ENCODE measurements at regions not wholly inside any gene's neighbourhood (a gene's known extent, or its start where the extent isn't known, plus 50 kb on each side); places are given as distances from the start of the nearest gene placed in this dataset.
A peak's percentile ranks its signal among the peaks of the same experiment; 100 is the strongest.
"Not testable (repeated sequence)": the region's sequence is repeated elsewhere in the genome, so short reads cannot be mapped to it uniquely, and the experiment has no call there.

DNA sequence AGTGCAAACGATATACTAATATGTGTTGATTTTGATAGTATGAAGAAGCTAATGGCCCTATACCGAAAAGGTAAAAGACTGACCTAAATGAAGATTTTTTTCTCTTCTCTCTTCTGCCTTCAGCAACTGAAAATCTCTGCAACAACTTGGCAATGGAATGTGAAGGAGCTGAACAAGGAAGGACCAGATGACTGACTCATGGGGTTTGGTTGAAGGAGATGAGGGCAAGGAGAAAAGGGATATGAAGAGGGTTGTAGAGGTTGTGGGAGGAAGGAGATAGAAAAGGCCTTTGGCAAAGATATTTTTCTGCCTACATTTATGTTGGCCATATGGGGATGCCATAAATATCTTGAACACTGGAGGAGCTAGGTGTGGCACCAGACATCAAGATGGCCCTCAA is 129.7 kb upstream of the CHD1 start:
- peaks cover 7% of the 10 kb centered on the region for H3K4me1 Mint-ChIP-seq
- H3K27me3 Mint-ChIP-seq = no peaks in the 10 kb centered on the region
- no peak overlapping the region for H3K27ac Mint-ChIP-seq
- no peak overlapping the region for H3K4me3 Mint-ChIP-seq
- no peaks in the 10 kb centered on the region for H3K36me3 Mint-ChIP-seq
- H3K9me3 Mint-ChIP-seq = no peaks in the 10 kb centered on the region

GRCh38 chr5:99054972-99055371 is 126.2 kb upstream of the CHD1 start:
- Mint-ChIP-seq H3K4me1 (peaks cover 8% of the 10 kb centered on the region), H3K36me3 (no peaks in the 10 kb centered on the region), H3K27me3 (no peaks in the 10 kb centered on the region), H3K9me3 (no peaks in the 10 kb centered on the region), H3K27ac (no peak overlapping the region), H3K4me3 (no peak overlapping the region)

DNA sequence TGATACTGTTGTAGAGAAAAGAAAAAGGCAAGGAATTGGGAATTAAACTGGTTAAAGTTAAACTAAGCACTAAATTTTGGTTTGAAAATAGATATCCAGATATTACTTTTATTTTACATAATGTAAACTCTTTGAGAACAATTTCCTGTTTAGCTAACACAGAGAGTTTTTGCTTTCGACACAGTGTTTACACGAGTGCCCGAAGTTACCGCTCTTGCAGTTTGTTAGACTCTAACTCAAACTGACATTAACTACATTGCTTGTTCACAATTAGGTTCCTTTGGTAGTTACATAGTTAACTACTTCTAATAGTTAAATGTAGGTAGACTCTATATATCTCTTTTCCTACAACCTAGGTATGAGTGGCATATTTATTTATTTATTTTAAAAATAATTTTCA is 117.1 kb upstream of the CHD1 start:
- H3K27ac Mint-ChIP-seq = no peak overlapping the region
- no peaks in the 10 kb centered on the region for H3K27me3 Mint-ChIP-seq
- H3K4me3 Mint-ChIP-seq = no peak overlapping the region
- H3K36me3 Mint-ChIP-seq = peaks cover 12% of the 10 kb centered on the region
- peaks cover 9% of the 10 kb centered on the region for H3K4me1 Mint-ChIP-seq
- H3K9me3 Mint-ChIP-seq = no peaks in the 10 kb centered on the region

GRCh38 chr5:99043257-99043656 is 114.5 kb upstream of the CHD1 start:
- Mint-ChIP-seq H3K4me1 (peaks cover 23% of the 10 kb centered on the region), H3K36me3 (peaks cover 32% of the 10 kb centered on the region), H3K9me3 (peaks cover 15% of the 10 kb centered on the region)
- H3K4me3 Mint-ChIP-seq, H3K27me3 Mint-ChIP-seq, H3K27ac Mint-ChIP-seq: not testable (repeated sequence)

GRCh38 chr5:99037668-99038067 is 108.9 kb upstream of the CHD1 start:
- Mint-ChIP-seq H3K4me1 (peaks cover 61% of the 10 kb centered on the region), H3K4me3 (no peak overlapping the region), H3K36me3 (peaks cover 43% of the 10 kb centered on the region), H3K27ac (no peak overlapping the region), H3K27me3 (no peaks in the 10 kb centered on the region), H3K9me3 (peaks cover 22% of the 10 kb centered on the region)

- no peaks in the 10 kb centered on the region for H3K27me3 Mint-ChIP-seq
- H3K27ac Mint-ChIP-seq = peak overlapping the region; percentile 67
- peaks cover 22% of the 10 kb centered on the region for H3K9me3 Mint-ChIP-seq
- peaks cover 75% of the 10 kb centered on the region for H3K4me1 Mint-ChIP-seq
- H3K36me3 Mint-ChIP-seq = peaks cover 31% of the 10 kb centered on the region
- H3K4me3 Mint-ChIP-seq = no peak overlapping the region
Observed at GRCh38 chr5:99035942-99036341, 107.1 kb upstream of the CHD1 start.

DNA sequence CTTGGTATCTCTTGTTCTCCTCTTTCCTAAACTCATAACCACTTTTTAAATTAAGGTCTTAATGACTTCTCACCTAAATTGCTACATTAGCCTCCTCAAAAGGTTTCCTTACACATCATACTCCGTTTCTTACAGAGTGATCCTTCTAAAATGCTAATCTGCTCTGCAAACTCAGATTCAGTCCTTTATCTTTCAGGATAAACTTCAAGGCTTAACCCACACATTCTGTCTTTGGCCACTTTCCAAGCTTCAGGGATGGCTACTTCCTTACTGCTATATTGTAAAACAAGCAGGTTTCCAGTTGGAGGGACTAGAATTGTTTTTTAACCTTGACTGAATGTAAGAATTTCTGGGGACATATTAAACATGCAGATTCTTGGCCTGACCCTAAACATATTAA is 105.5 kb upstream of the CHD1 start:
- H3K9me3 Mint-ChIP-seq = peaks cover 14% of the 10 kb centered on the region

GRCh38 chr5:99033014-99033900 is 104.5 kb upstream of the CHD1 start:
- Mint-ChIP-seq H3K27me3 (no peaks in the 10 kb centered on the region), H3K4me1 (peaks cover 83% of the 10 kb centered on the region), H3K36me3 (peaks cover 11% of the 10 kb centered on the region), H3K27ac (peak overlapping the region; percentile 92), H3K9me3 (peaks cover 6% of the 10 kb centered on the region), H3K4me3 (peak overlapping the region; percentile 86)

More for the DNA sequence above, 105.5 kb upstream of the CHD1 start:
- H3K4me1 Mint-ChIP-seq = peaks cover 82% of the 10 kb centered on the region
- H3K27me3 Mint-ChIP-seq = no peaks in the 10 kb centered on the region
- H3K36me3 Mint-ChIP-seq = peaks cover 20% of the 10 kb centered on the region
- H3K27ac Mint-ChIP-seq = peak overlapping the region; percentile 31
- H3K4me3 Mint-ChIP-seq = peak overlapping the region; percentile 45

DNA sequence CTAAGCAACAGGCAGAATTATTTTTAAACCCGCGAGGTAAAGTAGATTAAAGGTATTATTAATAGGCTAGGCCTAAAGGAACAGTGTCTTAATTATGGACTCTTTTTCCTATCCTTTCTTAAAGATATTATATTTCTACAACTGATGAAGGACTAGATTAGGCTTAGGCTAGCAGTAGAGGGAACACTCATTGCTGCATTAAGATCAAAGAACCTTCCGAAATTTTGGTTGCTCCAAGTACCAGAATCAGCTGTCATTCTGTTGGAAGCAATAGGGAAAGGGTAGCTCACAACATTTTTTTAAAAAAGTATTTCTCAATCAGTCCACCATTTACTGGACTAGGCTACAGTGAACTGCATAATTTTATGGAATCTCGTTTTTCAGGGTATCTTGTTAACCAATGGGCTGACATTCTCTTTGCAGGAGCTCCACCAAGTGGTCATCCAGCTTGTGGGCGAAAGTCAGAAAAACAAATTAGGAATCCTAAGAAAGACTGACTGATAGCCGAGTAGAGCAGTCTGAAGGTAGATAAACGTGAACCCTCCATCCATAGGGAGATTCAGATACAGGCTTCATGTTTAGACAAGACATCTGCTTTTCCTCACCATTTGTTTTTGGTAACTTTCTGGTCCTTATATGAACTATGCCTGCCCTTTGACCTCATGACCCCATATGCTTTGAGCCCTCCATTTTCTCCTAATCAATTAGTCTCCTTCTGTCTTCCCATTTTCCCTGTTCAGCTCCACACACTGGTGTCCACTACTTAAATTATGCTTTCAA is 103.6 kb upstream of the CHD1 start:
- Mint-ChIP-seq H3K27ac (peak overlapping the region; percentile 92), H3K4me3 (peak overlapping the region; percentile 86), H3K36me3 (peaks cover 9% of the 10 kb centered on the region), H3K27me3 (no peaks in the 10 kb centered on the region), H3K9me3 (peaks cover 5% of the 10 kb centered on the region), H3K4me1 (peaks cover 83% of the 10 kb centered on the region)

GRCh38 chr5:99030906-99031440 is 102.2 kb upstream of the CHD1 start:
- H3K4me3 Mint-ChIP-seq = no peak overlapping the region
- H3K4me1 Mint-ChIP-seq = peaks cover 81% of the 10 kb centered on the region
- peaks cover 5% of the 10 kb centered on the region for H3K36me3 Mint-ChIP-seq
- no peaks in the 10 kb centered on the region for H3K9me3 Mint-ChIP-seq
- H3K27me3 Mint-ChIP-seq = no peaks in the 10 kb centered on the region
- H3K27ac Mint-ChIP-seq = peak overlapping the region; percentile 10

DNA sequence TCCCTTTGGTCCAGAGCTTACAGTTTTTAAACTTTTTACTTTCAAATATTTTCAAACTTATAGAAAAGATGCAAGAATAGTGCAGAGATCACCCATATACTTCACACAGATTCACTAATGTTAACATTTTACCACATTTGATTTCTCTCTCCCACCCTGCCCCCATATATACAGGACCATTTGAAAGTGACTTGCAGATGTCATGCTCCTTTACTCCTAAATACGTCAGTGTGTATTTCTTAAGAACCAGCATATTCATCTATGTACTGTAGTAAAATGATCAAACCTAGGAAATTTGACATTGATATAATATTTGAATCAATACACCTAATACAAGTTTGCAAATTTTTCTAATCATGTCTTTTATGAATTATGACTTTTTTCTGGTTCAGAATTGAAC is 100.4 kb upstream of the CHD1 start:
- Mint-ChIP-seq H3K9me3 (no peaks in the 10 kb centered on the region), H3K27me3 (no peaks in the 10 kb centered on the region), H3K4me1 (peaks cover 71% of the 10 kb centered on the region), H3K27ac (no peak overlapping the region), H3K36me3 (no peaks in the 10 kb centered on the region), H3K4me3 (no peak overlapping the region)

- H3K36me3 Mint-ChIP-seq, H3K4me3 Mint-ChIP-seq, H3K27me3 Mint-ChIP-seq, H3K9me3 Mint-ChIP-seq: not testable (repeated sequence)
- Mint-ChIP-seq H3K27ac (peak overlapping the region; percentile 51), H3K4me1 (peaks cover 62% of the 10 kb centered on the region)
Observed at GRCh38 chr5:99028170-99028569, 99.4 kb upstream of the CHD1 start.

DNA sequence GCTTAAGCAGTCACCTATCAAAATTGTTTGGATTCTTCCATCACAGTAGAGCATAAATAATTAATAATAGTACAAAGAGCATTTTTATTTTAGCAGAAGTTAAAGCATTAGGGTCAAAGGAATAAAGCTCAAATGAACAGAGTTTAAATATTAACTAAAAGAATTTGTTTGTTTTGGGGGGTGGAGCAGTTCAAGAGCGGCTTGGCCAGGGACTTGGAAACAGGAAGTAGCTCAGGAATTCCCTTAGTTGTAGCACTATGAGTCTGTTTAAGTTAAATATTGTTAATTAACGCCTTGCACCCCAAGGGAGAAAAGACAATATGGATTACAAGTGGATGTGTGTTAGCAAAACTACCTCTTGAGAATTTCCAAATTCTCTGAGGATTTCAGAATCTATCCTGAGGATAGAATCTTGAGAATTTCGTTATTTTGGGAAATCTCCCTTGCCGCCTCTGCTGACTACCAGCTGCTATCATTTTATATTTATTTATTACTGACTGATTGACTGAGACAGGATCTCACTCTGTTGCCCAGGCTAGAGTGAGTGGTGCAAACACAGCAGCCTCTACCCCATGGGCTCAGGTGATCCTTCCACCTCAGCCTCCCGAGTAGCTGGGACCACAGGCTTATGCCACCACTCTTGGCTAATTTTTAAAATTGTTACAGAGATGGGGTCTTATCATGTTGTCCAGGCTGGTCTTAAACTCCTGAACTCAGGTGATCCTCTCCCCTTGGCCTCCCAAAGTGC is 96.7 kb upstream of the CHD1 start:
- Mint-ChIP-seq H3K4me3 (no peak overlapping the region), H3K4me1 (peaks cover 38% of the 10 kb centered on the region), H3K36me3 (no peaks in the 10 kb centered on the region), H3K27ac (no peak overlapping the region), H3K9me3 (no peaks in the 10 kb centered on the region), H3K27me3 (no peaks in the 10 kb centered on the region)

- no peaks in the 10 kb centered on the region for H3K27me3 Mint-ChIP-seq
- H3K4me3 Mint-ChIP-seq = no peak overlapping the region
- no peaks in the 10 kb centered on the region for H3K36me3 Mint-ChIP-seq
Observed at GRCh38 chr5:99023330-99023729, 94.5 kb upstream of the CHD1 start.

DNA sequence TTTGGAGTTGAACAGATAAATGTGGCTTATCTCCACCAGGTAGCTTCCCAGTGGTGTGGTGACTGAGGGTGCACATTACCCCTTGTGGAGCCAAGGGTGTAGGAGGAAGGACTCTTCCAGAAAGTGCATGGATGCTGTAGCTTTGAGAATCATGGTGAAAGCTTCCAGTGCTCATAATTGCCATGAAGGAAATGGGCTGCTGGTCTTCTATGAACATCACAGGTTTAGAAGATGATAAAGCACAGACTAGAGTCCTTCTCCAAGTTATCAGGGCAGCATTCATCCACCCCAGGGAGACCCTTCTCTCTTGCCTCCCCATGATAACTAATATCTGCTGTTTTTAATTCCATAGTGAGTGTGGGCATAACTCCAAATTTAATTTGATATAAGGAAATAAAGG is 93.4 kb upstream of the CHD1 start:
- Mint-ChIP-seq H3K4me1 (peaks cover 11% of the 10 kb centered on the region), H3K27ac (no peak overlapping the region), H3K4me3 (no peak overlapping the region), H3K27me3 (no peaks in the 10 kb centered on the region), H3K9me3 (no peaks in the 10 kb centered on the region), H3K36me3 (no peaks in the 10 kb centered on the region)

More at GRCh38 chr5:99023330-99023729, 94.5 kb upstream of the CHD1 start:
- Mint-ChIP-seq H3K4me1 (peaks cover 22% of the 10 kb centered on the region), H3K9me3 (no peaks in the 10 kb centered on the region), H3K27ac (no peak overlapping the region)

Data from activated naive CD4-positive, alpha-beta T cell treated with anti-CD3 and anti-CD28 coated beads, Interleukin-2, amount 50 U/mL, for 24 hours (primary cell).